Left lung (tissue), 4 donors: ENCODE measurements at regions not wholly inside any gene's neighbourhood (a gene's known extent, or its start where the extent isn't known, plus 50 kb on each side); places are given as distances from the start of the nearest gene placed in this dataset.

Experiments
- ATAC-seq: fragments of 200-7000 bp; cut with Tn5 transposase; one replicate; pipeline ENCODE4 v1.9.1; 2020; ENCODE audit warnings: moderate library complexity
- DNase-seq, 4 donors: peaks; one replicate each; pipeline ENCODE4 v3.0.0-alpha.2; 2013 to 2020
- H3K27ac ChIP-seq, 2 donors: fragments of 200-600 bp; sonication (generic) in 1 of 2; one replicate each; pipeline versions ENCODE4 v1.5.0 to v1.8.0; 2020 to 2021
- H3K27me3 ChIP-seq, 2 donors: fragments of 200-600 bp; sonication (generic) in 1 of 2; one replicate each; pipeline versions ENCODE4 v1.5.0 to v1.8.0; 2020 to 2021
- H3K36me3 ChIP-seq, 2 donors: fragments of 200-600 bp; sonication (generic) in 1 of 2; one replicate each; pipeline versions ENCODE4 v1.5.0 to v1.8.0; 2020 to 2021
- H3K4me1 ChIP-seq, 2 donors: fragments of 200-600 bp; one replicate each; pipeline ENCODE4 v1.8.0; 2021
- H3K4me3 ChIP-seq, 2 donors: fragments of 200-600 bp; sonication (generic) in 1 of 2; one replicate each; pipeline versions ENCODE4 v1.5.0 to v1.8.0; 2020 to 2021; ENCODE audit warnings: mild to moderate bottlenecking in 1 of 2
- H3K9me3 ChIP-seq, 2 donors: fragments of 200-600 bp; sonication (generic) in 1 of 2; one replicate each; pipeline versions ENCODE4 v1.5.0 to v1.8.0; 2020 to 2021
- CTCF ChIP-seq, 2 donors: fragments of 200-600 bp; sonication (generic) in 1 of 2; IDR thresholded peaks; one replicate each; pipeline versions ENCODE4 v1.5.0 to v1.8.0; 2021; ENCODE audit warnings: antibody characterized with exemption in 2 of 2
- intact Hi-C, 2 donors: fragments of 100-400 bp; cut with DNase I; formaldehyde crosslinking; loops; one replicate each; pipeline versions ENCODE4 v1.11.2 to v1.14.2; 2022
- donor health status: DM: no; HTN: yes; CAD: no.
- donor health status: DM: no; HTN: no; CAD: no.

GRCh38 chr10:89940076-89940475, 238.7 kb downstream of the KIF20B start:
- DNase-seq (no peak), ATAC-seq (no peak)
- no peaks in the 10 kb centered on the region for H3K4me1 ChIP-seq
- intact Hi-C loops, result no loop called here
- no peaks in the 10 kb centered on the region for H3K36me3 ChIP-seq
- no peak overlapping the region for H3K27ac ChIP-seq
- TF ChIP-seq CTCF (IDR thresholded peaks at IDR 0.05), result no peak
- peaks cover 0 to 6% of the 10 kb centered on the region in 2 donors for H3K9me3 ChIP-seq
- no peak overlapping the region for H3K4me3 ChIP-seq
- H3K27me3 ChIP-seq, result no peaks in the 10 kb centered on the region

- DNase-seq (no peak), ATAC-seq (no peak)
- H3K36me3 ChIP-seq, result no peaks in the 10 kb centered on the region
- intact Hi-C loops, result no loop called here
- no peaks in the 10 kb centered on the region for H3K4me1 ChIP-seq
- H3K27ac ChIP-seq, result no peak overlapping the region
- H3K27me3 ChIP-seq, result no peaks in the 10 kb centered on the region
- no peak overlapping the region for H3K4me3 ChIP-seq
- TF ChIP-seq CTCF (IDR thresholded peaks at IDR 0.05), result no peak
- H3K9me3 ChIP-seq, result no peaks in the 10 kb centered on the region
Measured at GRCh38 chr10:89942217-89942616, 240.8 kb downstream of the KIF20B start.

GRCh38 chr10:89944138-89944537, 242.7 kb downstream of the KIF20B start:
- Histone ChIP-seq H3K4me1 (no peaks in the 10 kb centered on the region), H3K36me3 (no peaks in the 10 kb centered on the region), H3K27ac (no peak overlapping the region), H3K9me3 (peaks cover 0 to 3% of the 10 kb centered on the region in 2 donors), H3K4me3 (no peak overlapping the region), H3K27me3 (no peaks in the 10 kb centered on the region)
- ATAC-seq, result no peak
- no peak for DNase-seq
- TF ChIP-seq CTCF (IDR thresholded peaks at IDR 0.05), result no peak
- intact Hi-C loops, result no loop called here

- H3K27ac ChIP-seq, result no peak overlapping the region
Measured at GRCh38 chr10:89946106-89946505, 244.7 kb downstream of the KIF20B start.

GRCh38 chr10:89949496-89949895, 248.1 kb downstream of the KIF20B start:
- TF ChIP-seq CTCF (IDR thresholded peaks at IDR 0.05), result no peak
- intact Hi-C loops, result no loop called here
- Histone ChIP-seq H3K36me3 (no peaks in the 10 kb centered on the region), H3K27ac (no peak overlapping the region), H3K4me1 (no peaks in the 10 kb centered on the region), H3K4me3 (no peak overlapping the region), H3K9me3 (peaks cover 0 to 3% of the 10 kb centered on the region in 2 donors), H3K27me3 (no peaks in the 10 kb centered on the region)
- ATAC-seq (no peak), DNase-seq (no peak)

More at GRCh38 chr10:89946106-89946505, 244.7 kb downstream of the KIF20B start:
- Histone ChIP-seq H3K4me3 (no peak overlapping the region), H3K36me3 (no peaks in the 10 kb centered on the region), H3K27me3 (no peaks in the 10 kb centered on the region), H3K9me3 (peaks cover 0 to 3% of the 10 kb centered on the region in 2 donors), H3K4me1 (no peaks in the 10 kb centered on the region)
- TF ChIP-seq CTCF (IDR thresholded peaks at IDR 0.05), result no peak
- DNase-seq (no peak), ATAC-seq (no peak)
- intact Hi-C loops, result no loop called here
